ENCODE measurements at regions not wholly inside any gene's neighbourhood (a gene's known extent, or its start where the extent isn't known, plus 50 kb on each side); places are given as distances from the start of the nearest gene placed in this dataset.
"Not testable (repeated sequence)": the region's sequence is repeated elsewhere in the genome, so short reads cannot be mapped to it uniquely, and the experiment has no call there.

DNA sequence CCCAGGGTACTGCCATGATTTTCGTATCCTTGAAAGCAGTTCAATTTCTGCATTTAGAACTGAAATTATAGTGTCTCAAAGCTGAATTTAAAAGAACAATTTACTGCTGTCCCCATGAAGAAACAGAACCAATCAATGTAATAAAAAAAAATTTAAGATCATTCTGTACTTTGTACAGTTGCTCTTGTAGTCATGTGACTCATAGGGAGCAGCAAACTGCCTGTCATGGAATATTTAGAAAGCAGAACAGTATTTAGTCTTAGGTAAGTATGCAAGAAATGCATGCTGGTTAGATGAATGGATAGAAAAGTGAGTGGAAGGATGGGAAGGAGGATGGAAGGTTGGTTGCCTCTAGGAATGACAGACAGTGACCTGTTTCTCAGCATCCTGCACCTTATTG lies 450.9 kb downstream of the RAB38 start:
- no peak for DNase-seq (ENCODE audit: low spot score)

DNA sequence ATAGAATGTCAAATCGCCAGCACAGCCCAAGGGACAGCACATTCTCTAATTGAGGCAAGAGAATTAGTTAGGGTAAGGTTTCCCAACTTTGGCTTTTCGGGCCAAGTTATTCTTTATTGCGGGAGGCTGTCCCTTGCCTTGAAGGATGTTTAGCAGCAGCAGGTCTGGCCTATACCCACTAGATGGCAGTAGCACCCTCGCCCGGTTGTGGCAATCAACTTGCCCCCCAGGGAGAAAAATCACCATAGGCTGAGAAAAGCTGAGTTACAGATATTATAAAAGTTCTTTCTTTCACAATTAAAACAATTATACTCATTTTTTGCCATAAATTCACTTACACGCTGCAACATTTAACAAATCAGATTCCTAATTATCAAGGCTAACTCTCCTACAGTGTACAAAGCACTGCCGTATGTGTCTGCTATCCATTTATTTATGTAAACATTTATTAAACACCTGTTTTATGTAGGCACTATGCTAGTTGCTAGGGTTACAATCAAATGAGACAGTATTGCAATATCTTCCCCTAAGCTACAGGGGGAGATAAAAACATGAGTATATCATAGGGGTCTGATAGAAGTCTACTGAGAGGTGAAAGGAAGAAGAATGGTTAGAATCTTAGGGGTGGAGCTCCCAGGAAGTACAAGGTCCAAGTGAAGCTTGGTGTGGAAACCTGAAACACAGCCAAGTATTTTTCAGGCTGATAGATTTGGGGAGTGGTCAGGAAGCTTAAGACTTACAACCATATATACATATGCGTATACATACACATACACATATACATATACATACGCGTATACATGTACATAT lies 452.3 kb downstream of the RAB38 start:
- peak; percentile 6 for DNase-seq (ENCODE audit: low spot score)
- TF ChIP-seq, protein P1, sequence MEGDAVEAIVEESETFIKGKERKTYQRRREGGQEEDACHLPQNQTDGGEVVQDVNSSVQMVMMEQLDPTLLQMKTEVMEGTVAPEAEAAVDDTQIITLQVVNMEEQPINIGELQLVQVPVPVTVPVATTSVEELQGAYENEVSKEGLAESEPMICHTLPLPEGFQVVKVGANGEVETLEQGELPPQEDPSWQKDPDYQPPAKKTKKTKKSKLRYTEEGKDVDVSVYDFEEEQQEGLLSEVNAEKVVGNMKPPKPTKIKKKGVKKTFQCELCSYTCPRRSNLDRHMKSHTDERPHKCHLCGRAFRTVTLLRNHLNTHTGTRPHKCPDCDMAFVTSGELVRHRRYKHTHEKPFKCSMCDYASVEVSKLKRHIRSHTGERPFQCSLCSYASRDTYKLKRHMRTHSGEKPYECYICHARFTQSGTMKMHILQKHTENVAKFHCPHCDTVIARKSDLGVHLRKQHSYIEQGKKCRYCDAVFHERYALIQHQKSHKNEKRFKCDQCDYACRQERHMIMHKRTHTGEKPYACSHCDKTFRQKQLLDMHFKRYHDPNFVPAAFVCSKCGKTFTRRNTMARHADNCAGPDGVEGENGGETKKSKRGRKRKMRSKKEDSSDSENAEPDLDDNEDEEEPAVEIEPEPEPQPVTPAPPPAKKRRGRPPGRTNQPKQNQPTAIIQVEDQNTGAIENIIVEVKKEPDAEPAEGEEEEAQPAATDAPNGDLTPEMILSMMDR (IDR thresholded peaks at IDR 0.05; ENCODE audit: extremely low read depth, missing control alignments), result peak; percentile 81

More for the DNA sequence above, 450.9 kb downstream of the RAB38 start:
- TF ChIP-seq, protein P1 (IDR thresholded peaks at IDR 0.05; ENCODE audit: extremely low read depth, missing control alignments), result no peak

DNA sequence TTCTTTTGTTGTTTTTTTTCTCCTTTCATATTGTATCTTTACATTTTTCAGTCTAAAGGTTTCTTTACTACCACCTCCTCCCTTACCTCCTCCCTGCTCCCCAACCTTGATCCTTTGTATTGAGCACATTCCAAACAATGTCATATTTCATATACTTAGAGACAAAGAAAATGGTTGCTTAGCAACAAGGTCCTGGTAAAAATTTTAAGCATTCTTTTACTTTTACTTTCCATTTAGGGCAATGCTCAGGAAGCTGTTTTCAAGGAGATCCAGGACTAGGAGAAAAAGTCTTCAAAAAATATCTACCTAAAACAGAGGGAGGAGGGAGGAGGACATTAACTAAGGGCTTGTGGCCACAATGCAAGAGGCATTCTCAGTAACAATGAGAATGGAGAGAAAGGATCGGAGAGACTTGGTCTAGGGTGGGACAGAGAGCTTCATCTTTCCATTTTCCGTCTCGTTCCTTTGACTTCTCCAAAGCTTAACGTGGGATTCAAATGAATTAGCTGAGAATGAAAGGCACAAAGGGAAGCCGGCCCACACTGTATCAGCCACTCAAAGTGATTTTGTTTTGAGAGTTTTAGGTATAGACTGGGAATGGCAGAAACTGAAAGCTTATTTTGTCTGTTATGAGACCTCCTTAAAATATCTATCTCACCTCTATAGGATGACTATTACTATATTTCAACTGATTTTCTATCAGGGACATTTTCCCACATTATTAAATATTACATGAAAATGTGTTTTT lies 455.7 kb downstream of the RAB38 start:
- TF ChIP-seq, protein P1 (IDR thresholded peaks at IDR 0.05; ENCODE audit: extremely low read depth, missing control alignments), result no peak
- DNase-seq (ENCODE audit: low spot score), result no peak

DNA sequence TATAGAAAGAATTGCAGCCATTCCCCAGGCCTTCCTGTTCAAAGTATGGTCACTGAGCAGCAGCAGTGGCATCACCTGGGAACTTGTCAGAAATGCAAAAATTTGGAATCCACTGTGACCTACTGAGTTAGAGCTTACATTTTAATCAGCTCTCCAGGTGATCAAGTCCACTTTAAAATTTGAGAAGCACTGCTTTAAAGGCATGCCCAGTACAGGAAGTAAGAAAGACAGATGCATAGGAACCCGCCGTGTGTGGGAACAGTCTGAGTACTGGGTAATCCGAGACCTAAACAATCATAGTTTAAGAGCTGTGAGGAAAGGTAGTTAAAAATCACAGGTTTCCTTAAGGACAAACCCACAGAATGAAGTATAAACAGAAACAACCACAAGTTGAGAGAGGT lies 462.4 kb downstream of the RAB38 start:
- DNase-seq (ENCODE audit: low spot score), result no peak
- TF ChIP-seq, protein P1 (IDR thresholded peaks at IDR 0.05; ENCODE audit: extremely low read depth, missing control alignments), result no peak

DNA sequence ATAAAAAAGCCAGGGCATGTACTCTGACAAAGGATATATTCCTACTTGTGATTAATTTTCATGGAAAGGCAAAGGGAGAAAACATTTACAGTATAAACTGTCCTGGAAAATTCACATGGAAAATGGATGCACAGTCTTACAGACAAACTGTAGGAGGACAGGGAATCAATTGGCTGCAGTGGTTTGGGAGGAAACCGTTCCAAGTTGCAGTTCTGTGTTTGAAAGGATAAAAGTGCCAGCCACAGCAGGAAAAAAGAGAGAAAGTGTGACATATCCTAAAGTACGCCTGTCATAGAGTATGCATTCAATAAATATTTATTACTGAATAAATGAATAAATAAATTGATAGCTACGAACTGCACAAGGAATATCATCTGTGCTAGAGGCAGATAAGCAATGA lies 462.9 kb downstream of the RAB38 start:
- TF ChIP-seq, protein P1 (IDR thresholded peaks at IDR 0.05; ENCODE audit: extremely low read depth, missing control alignments), result no peak

DNA sequence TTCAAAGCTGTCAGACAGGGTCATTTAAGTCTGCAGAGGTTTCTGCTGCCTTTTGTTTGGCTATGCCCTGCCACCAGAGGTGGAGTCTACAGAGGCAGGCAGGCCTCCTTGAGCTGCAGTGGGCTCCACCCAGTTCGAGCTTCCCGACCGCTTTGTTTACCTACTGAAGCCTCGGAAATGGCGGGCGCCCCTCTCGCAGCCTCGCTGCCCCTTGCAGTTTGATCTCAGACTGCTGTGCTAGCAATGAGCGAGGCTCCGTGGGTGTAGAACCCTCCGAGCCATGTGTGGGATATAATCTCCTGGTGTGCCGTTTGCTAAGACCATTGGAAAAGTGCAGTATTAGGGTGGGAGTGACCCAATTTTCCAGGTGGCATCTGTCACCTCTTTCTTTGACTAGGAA lies 471.7 kb downstream of the RAB38 start:
- DNase-seq (ENCODE audit: low spot score), result not testable (repeated sequence)

More for the DNA sequence above, 462.9 kb downstream of the RAB38 start:
- DNase-seq (ENCODE audit: low spot score), result no peak

DNA sequence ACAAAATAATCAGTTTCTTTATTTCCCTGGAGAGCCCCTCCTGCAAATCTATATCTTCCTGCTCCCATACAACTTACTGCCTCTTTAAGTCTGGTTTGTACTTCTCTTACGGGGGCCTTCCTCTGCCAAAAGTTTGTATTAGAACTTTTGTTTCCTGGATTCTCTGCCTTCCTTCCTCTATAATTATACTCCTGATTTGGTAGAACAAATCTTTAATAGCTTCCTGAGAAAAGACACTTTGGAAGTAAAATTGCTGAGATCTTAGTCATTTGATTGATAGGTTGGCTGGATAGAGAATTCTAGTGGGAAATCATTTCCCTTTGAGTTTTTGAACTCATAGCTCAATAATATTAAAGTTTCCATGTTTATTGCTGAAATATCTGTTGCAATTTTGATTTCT lies 499.2 kb downstream of the RAB38 start:
- TF ChIP-seq, protein P1 (IDR thresholded peaks at IDR 0.05; ENCODE audit: extremely low read depth, missing control alignments), result no peak

More for the DNA sequence above, 499.2 kb downstream of the RAB38 start:
- no peak for DNase-seq (ENCODE audit: low spot score)

Measured in GM20000 (cell line).